ENCODE measurements at regions not wholly inside any gene's neighbourhood (a gene's known extent, or its start where the extent isn't known, plus 50 kb on each side); places are given as distances from the start of the nearest gene placed in this dataset.
A peak's percentile ranks its signal among the peaks of the same experiment; 100 is the strongest.

GRCh38 chr2:46850742-46851141 is 64.9 kb downstream of the MCFD2 start:
- no peak for DNase-seq

GRCh38 chr2:46849721-46850556 is 65.7 kb downstream of the MCFD2 start:
- no peak for DNase-seq

DNA sequence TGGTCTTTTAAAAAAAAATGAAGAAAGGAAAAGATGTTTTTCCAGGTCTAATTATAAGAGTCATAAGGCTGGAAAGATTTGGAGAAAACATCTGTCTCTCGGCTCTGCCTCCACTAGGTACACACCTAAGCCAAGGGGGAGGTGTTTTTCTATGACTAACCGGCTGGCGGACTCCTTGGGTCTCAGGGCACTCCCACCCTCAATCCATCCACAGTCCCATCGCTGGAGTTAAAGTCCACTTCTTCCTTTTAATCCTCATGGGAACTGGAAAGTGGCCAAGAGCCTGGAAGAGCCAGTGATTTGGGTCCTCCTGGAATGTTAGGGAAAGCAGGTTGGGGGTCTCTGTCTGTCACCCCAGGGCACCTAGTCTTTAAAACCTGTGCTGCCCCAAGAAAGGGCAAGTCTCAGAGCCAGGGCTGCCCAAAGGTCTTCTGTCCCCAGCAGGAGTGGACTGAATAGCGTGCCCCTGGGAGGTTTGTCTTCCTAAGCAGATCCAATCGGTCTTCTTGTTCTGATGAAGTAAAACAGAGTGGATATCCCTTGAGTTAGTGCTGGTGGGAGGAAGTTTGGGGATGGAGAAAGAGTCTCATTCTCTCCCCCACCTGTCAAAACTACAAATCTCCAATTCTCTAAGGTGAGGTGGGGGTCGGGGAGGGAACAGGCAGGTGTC is 66.4 kb downstream of the MCFD2 start:
- no peak for DNase-seq

DNA sequence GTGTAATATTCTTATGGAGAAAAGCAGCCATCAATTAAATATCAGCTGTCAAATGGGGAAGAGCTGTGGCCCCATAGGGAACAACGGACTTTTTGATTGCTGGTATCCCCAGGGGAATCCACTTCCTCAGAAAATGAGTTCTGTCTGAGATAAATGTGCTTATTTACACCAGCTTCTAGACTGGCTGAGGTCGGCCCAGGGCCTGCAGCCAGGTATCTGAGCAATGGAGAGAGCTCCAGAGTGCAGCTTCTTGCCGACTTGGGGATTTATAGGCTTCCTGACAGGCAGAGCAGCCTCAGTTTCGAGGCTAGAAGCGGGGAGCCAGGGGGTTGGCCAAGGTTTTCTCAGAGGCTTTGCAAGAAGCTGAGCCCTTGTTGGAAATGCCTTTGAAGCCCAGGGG is 67.2 kb downstream of the MCFD2 start:
- DNase-seq = peak in 1 of 2 experiments; percentile 34

DNA sequence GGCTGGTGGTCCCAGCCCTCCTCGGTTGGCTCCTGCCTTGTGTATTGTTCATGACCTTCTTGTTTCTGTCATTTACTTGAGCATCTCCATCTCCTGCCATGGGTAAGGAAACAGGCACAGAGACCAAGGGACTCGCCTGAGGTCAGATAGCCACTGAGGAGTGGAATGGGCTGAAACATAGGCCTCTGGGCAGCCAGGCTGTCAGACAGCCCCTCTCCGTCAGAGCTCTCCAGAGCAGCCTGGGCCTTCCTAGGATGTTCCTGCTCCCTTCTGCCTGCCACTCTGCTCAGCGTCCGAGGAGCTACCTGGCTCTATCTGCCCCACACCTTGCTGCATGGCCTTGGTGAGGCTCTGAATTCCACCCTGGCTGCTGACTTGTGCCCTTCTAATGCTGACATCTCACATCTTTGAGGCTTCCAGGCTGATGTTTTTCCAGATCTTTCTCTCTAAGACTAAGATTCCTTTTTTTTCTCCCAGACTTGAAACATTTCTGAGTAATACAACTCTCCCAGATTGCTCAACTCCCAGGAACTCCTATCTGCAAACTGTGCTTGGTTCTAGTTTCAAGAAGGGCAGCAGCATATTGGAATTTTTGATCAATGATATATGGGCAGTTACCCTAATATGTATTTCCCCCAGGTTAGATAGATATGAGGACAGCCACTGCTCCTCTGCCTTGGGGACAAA is 67.7 kb downstream of the MCFD2 start:
- DNase-seq = no peak

- DNase-seq = peak in 1 of 2 experiments; percentile 12
These were observed 68.4 kb downstream of the MCFD2 start for GRCh38 chr2:46847185-46847710.

DNA sequence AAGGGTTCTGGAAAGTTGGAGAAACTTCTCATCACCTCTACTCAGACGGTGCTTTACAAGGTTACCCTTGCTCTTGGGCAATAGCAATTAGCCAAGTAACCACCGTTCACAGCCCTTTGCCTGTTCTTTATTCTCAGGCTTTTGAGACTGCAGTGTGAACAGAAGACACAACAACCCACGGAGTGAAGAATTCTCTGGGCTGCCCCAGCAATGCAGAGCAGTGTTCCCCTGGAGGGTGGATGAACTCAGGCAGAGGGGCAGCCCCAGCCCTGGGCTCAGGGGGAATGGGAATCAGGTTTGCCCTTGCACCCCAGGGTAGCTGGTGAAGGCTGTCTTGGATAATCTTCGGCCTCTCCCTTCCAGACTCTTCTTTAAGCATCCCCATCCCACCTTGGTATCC is 69.1 kb downstream of the MCFD2 start:
- DNase-seq = no peak

DNA sequence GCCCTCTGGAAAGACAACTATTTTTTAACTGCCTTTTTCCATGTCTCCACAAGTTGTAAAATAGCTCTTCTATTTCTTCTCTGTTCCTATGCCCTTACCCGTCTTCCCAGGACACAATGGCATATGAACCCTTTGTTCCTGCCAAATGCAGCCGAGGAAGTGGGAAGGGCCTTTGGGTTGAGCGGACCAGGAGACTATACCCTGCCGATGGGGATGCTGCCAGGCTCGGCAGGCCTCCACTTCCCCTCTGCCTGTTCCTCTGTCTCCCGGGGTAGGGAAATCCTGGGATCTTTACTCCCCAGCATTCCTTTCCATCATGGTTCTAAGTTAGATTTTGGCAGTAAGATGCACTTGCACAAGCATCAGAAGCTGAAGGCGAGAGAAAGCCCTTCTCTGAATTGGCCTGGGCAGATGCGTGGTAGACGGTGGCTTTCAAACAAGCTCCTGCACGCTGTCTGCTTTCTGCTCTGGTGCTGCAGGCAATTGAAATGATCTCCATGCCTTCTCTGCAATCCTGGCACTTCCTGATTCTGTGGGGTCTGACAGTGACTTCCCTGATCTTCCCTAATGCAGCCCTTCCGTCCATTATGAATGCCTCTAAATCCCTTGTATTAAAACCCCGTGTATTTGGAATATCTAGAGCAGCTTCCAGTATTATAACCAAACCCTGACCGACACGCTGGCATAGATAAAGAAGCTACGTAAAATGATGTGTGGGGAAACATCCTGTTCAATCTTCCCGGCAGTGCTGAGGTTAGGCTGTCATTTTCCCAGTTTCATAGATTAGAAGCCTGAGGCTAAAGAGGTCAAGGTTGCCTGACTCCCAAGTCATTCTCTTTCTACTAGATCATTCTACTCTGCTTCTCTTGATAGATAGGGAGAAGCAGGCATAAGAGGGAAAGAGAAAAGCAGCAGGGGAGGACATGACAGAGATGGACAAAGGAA is 69.8 kb downstream of the MCFD2 start:
- no peak for DNase-seq

GRCh38 chr2:46844443-46844842 is 71.2 kb downstream of the MCFD2 start:
- no peak for DNase-seq

DNA sequence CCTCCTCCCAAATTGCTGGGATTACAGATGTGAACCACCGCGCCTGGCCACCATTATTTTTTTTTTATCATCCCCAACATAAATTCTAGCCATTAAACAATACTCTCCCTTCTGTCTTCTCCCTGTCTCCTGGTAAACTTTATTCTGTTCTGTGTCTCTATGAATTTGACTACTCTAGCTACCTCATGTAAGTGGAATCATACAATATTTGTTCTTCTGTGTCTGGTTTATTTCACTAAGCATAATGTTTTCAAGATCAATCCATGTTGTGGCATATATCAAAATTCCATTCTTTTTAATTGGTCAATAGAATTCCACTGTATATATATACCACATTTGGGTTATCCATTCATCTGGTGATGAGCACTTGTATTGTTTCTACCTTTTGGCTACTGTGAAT is 71.6 kb downstream of the MCFD2 start:
- no peak for DNase-seq

GRCh38 chr2:46843316-46843715 is 72.3 kb downstream of the MCFD2 start:
- no peak for DNase-seq

DNA sequence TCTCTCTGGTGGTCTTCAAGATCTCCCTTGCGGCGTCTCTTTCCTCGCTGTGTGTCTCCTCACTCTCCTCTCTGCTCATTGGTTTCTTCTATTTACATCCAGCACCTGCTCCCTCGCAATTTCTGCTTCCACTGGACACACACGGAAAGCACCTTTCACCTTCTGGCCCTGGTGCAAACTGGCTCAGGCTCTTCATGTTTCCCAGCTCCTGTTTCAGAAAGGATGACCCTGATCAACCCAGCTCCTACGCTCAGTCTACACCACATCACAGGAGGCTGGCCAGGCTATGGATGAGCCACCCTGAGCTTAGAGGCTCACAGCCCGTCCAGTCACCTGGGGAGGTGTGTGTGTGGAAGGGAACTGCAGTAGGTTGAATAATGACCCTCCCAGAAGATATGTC is 72.7 kb downstream of the MCFD2 start:
- DNase-seq = no peak

DNA sequence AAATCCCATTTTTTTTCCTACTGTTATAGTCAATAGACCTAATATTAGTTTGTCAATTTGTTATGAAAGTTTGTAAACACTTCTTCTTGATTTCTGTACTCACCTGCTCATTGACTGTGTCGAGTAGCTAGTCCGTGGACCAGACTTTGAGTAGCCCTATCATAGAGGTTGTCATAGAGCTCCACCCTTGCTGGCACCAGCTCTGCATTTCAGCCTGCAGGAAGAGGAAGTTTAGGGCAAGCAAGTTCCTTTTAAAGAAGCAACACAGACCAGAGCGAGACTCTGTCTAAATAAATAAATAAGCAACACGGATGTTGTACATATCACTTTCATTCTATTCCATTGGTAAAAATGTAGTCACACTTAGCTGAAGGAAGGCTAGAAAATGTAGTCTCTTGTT is 74.0 kb downstream of the MCFD2 start:
- DNase-seq = no peak

DNA sequence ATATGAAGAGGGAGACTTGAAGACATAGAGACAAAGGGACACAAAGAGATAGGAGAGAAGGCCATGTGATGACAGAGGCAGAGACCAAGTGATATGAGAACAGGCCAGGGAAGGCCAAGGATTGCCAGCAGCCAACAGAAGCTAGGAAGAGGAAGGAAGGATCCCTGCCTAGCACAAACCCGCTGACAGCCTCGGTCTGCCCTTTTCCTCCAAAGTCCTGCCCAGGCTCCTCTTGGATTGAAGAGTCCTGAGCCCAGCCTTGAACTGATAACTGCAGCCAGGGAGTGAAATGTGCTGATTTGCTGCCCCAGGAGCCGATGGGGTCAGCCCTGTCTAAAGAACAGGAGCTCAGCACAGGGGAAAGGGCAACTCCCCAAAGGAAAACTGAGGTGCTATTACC is 76.6 kb downstream of the MCFD2 start:
- DNase-seq = no peak

DNA sequence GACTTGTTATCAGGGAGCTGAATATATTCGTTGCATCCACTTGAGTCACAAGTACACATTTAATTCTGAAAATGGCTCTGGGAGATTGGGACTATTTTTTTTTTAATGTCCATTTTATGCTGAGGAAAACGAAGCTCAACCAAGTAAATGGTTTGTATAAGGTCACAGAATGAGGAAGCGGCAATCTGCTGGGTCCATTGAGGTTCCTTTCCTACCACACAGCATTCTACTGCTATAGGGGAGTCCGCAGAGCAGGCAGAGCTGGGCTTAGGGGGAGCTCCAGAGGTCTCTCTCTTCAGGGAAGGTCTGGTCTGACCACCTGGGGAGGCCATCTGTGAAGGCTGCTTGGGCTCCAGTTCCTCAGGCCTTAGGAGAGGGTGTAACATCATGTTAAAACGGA is 77.9 kb downstream of the MCFD2 start:
- no peak for DNase-seq

DNA sequence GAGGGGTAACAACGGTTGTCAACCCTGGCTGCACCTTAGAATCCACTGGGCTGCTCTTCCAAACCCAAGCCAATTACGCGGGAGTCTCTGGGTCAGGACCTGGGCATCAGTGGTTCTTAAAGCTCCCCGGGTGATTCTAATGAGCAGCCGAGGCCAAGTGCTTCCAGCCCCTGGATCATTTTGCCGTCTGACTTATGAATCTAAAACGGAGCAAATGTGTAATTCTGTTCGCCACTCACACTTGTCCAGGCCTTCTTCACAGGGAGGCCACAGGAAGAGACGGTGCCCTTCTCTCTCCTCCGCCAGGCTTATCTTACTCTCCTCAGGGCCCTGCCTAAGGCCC is 78.5 kb downstream of the MCFD2 start:
- no peak for DNase-seq

GRCh38 chr2:46836295-46837111 is 79.1 kb downstream of the MCFD2 start:
- no peak for DNase-seq

- no peak for DNase-seq
These were observed 80.1 kb downstream of the MCFD2 start for GRCh38 chr2:46835520-46835919.

- no peak for DNase-seq
These were observed 83.1 kb downstream of the MCFD2 start for GRCh38 chr2:46832543-46832942.

DNA sequence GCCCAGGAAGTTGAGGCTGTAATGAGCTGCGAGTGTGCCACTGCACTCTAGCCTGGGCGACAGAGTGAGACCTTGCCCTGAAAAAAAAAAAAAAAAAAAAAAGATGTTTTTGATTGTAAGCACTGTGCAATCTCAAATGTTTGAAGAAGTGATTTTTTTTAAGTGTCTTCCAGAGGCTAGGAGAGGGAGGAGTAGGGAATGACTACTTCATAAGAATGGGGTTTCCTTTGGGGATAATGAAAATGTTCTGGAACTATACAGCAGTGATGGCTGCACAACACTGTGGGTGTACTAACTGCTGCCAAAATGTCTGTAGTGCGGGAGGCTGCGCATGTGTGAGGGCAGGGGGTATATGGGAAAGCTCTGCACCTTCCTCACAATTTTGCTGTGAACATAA is 83.7 kb downstream of the MCFD2 start:
- no peak for DNase-seq

- no peak for DNase-seq
These were observed 84.3 kb downstream of the MCFD2 start for GRCh38 chr2:46831051-46831868.
